NCI-H524 (cell line): ENCODE measurements at regions not wholly inside any gene's neighbourhood (a gene's known extent, or its start where the extent isn't known, plus 50 kb on each side); places are given as distances from the start of the nearest gene placed in this dataset.

ENCODE experiments used
- DNase-seq, 2 experiments: peaks; one replicate each; lab custom pipeline; 2025; lab: John Stamatoyannopoulos, UW

GRCh38 chr3:104746056-104746455 is 620.7 kb upstream of the ALCAM start:
- DNase-seq: no peak

- peak in 1 of 2 experiments; percentile 12 for DNase-seq
Observed at GRCh38 chr3:104750581-104750980, 616.1 kb upstream of the ALCAM start.

- DNase-seq: no peak
Observed at GRCh38 chr3:104755791-104756190, 610.9 kb upstream of the ALCAM start.

GRCh38 chr3:104763007-104763406 is 603.7 kb upstream of the ALCAM start:
- no peak for DNase-seq

GRCh38 chr3:104764496-104764895 is 602.2 kb upstream of the ALCAM start:
- DNase-seq: no peak

DNA sequence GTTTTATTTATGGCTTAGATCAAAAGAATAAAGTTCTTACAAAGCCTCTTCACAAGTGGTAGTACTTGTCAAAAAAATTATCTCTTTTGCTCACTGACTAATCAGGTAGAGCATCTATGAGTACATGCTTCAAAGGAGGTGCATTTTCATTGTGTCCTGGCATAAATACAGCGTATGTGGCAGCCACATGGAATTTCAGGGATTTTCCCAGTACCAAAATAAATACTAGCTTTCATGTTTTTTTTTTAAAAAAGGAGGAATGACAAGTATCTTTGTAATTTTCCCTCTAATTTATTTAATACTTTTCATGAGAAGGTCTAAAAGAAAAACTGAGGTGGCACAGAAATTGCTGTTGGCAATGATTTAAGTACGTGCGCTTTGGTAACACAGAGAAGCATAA is 597.8 kb upstream of the ALCAM start:
- DNase-seq: no peak

GRCh38 chr3:104779324-104779723 is 587.4 kb upstream of the ALCAM start:
- no peak for DNase-seq

DNA sequence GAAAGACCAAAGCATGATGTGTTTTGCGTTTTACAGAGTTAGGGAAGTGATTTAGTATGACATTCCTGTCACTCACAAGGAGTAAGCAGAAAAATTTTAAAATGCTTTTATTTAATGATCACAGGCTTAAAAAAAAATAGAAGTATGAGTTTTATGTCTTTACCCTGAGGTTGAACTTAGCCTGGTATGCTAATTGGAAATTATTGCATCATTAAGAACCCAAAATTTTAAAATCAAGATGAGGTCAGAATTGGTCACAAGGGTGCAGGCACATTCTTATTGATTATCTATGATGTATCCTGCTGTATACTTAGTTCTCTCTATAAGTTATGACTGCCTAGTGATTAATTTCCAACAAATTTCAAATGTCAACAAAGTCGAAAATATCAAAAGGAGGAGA is 585.6 kb upstream of the ALCAM start:
- no peak for DNase-seq

DNA sequence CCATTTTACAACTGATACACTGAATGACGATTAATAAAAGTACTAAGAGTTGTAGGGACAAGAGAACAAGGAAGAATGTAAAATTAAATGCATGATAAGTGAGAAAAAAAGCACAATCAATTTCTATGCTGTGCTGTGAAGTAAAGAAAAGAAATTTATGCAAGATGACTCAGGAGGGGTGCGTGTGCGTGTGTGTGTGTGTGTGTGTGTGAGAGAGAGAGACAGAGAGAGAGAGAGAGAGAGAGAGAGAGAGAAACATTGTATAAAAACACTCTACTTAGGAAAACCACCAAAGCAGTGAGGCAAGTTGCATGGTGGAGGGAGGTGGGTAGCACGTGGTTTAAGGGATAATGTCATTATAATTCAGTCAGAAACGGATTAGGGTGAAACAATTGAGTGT is 580.8 kb upstream of the ALCAM start:
- no peak for DNase-seq

DNA sequence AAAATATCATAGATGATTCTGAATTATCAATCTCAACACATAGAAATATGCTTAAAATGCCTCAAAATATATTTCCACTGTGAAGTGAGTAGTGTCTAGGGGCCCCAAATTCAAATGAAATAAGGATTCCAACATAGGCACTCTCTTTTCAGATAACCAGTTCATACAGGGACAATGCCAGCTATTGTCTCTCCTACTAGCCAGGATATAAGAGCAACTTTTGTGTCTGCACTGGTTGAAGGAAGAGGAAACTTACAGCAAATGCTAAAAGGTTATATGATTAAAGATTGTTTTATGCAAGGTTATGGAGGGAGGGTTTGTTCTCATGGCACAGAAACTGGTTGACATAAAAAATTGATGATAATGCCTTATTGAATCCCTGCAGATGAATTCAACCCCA is 579.4 kb upstream of the ALCAM start:
- DNase-seq: no peak

- DNase-seq: no peak
Observed at GRCh38 chr3:104788807-104789206, 577.9 kb upstream of the ALCAM start.

GRCh38 chr3:104791331-104791730 is 575.4 kb upstream of the ALCAM start:
- DNase-seq: no peak

DNA sequence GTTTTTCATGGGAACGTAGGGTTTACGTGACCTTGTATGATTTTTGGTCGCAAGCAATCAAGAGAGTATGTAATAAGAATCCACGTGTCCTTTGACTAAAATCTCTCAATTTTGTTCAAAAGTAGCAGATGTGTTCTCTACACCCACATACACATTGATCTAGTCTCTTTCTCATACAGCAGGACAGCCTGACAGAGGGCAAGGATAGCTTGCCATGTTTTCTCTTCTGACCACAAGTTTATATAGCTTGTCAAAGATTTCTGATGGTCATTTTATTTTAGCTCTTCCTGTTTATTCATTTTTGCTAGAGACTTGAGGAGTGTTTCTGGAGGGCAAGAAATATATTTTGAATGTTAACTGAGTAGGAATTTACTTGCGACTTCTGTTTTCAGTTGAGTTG is 570.2 kb upstream of the ALCAM start:
- DNase-seq: no peak

GRCh38 chr3:104805042-104805441 is 561.7 kb upstream of the ALCAM start:
- peak in 1 of 2 experiments; percentile 61 for DNase-seq

DNA sequence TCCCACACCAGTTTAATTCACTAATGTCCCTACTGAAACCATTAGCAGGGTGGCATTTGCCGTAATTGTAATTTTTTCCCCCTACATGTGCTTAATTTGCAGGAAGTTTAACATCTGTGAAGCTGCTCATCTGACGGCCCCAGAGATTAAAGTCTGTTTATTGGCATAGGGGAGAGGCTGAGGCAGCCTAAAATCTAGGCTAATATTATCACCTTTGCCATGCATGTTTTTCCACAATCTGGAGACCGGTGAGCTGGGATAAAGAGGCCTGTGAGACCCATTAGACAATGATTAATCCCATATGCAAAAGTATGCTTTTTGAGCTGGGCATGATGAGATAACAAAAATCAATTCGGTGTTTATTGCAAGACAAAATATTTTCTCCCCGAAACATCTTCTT is 561.2 kb upstream of the ALCAM start:
- peak; percentile 52 to 79 for DNase-seq

- DNase-seq: no peak
Observed at GRCh38 chr3:104810896-104811295, 555.8 kb upstream of the ALCAM start.

DNA sequence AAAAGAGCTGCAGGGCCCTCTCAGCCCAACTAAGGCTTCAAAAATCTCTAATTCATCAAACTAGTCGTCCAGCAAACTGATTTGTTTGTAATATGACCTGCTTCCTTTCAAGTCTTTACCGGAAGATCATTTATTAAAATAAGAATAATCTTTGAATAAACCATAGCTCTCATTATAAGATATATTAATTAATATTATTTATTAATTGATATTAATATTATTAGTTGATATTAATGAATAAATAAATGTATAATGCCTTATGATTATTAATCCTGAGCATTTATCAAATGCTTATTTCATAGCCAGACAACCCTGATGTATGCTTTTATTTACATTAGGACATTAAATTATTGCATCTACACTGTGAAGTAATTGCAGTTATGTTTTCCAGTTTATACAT is 550.7 kb upstream of the ALCAM start:
- DNase-seq: no peak

DNA sequence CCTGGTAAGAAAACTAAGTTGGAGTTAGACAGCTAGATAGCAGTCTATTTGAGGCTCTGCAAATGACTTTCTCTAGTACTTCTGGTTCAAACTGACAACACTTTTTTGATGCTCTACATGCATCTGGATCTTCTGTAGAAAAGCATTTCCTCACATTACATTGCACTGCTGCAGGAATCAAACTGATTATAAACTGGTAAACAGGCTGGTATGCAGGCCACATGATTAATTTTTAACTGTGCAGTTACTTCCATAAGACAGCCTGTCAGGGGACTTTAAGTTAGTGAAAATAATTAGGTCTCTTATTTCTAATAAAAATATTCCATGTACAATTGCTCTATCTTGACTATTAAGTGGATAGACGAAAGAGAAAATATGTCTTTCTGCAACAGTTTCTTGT is 550.0 kb upstream of the ALCAM start:
- DNase-seq: no peak

GRCh38 chr3:104819333-104819732 is 547.4 kb upstream of the ALCAM start:
- no peak for DNase-seq

DNA sequence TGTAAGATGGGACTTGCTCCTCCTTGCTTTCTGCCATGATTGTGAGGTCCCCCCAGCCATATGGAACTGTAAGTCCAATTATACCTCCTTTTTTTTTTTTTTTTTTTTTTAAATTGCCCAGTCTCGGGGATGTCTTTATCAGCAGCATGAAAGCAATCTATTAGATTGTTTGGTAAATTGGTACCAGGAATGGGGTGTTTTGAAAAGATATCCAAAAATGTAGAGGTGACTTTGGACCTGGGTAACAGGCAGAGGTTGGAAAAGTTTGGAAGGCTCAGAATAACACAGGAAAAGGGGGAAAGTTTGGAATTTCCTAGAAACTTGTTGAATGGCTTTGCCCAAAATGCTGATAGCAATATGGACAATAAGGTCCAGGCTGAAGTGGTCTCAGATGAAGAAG is 545.8 kb upstream of the ALCAM start:
- no peak for DNase-seq

DNA sequence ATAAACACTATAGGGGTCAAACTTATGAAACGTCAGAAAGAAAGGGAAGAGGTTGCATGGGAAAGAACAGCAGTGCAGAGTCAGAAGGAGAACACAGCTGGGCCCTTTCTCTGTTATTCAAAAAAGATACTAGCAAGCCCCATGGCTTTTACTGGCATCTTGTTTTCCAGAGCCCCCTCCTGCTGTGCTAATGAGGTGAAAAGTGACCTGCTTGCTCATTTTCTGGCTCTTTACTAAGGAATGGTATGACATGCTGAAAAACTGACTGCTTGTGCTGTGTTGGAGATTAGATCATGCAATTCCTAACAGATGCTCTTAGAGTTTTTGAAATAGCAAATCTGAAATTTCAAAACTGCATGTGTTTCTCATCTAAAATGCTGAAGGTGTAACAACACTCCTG is 541.6 kb upstream of the ALCAM start:
- DNase-seq: peak in 1 of 2 experiments; percentile 52

GRCh38 chr3:104831071-104831470 is 535.6 kb upstream of the ALCAM start:
- no peak for DNase-seq

DNA sequence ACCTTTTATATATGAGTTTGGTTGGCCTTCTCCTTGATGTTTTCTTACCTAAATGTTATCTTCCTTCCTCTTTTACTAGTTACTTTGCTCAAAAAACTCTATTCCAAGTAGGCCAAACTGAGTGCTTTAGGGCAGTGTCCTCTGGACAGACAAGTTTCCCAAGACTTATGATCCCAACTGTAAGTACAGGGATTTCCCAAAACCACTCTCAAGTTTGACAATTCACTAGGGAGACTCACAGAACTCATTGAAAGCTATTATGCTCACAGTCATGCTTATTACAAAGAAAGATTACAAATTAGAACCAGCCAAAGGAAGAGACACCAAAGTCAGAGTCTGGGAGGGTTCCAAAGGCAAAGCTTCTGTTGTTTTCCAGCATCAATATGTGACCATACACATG is 534.2 kb upstream of the ALCAM start:
- DNase-seq: no peak

DNA sequence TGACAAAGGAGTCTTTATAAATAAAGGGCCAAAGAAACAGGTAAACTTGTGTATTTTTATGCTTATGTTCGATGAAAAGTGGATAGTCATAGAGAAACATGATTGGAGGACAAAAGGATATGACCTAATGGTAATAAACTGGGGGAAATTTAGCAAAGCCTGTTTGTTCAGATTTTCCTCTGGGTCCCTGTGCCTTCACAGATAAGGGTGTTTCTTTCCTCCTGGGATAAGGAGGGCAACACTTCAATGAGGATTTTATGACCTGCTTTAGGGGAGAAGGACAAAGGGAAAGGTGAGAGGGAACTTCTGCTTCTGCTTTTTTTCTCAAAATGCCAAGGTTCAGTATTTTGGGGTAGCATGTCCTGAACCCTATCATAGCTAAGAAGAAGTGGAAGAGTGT is 531.3 kb upstream of the ALCAM start:
- no peak for DNase-seq

DNA sequence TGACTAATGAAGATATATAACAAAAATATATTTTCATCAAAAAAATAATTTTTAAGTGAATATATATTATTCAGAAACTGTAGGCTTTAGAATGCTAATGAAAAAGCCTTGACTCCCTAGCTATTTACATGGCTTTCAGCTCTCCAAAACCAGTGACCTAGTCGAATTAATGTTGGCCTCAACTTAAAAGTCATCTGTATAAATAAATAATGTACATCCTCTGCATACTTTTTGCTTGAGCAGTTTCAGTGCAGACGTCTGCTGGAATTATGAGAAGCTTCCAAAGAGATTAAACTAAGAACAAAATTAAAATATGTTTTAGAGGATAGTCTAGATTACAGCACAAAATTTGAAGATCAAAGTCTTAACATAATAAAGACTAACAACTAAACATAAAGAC is 520.4 kb upstream of the ALCAM start:
- DNase-seq: no peak
